Stimulated activated CD4-positive, alpha-beta T cell treated with anti-CD3 and anti-CD28 coated beads, Interleukin-4, amount 100 ng/mL, for 48 hours (primary cell): ENCODE measurements at regions not wholly inside any gene's neighbourhood (a gene's known extent, or its start where the extent isn't known, plus 50 kb on each side); places are given as distances from the start of the nearest gene placed in this dataset.

ENCODE experiments used
- DNase-seq, 2 donors: peaks; one replicate each; pipeline ENCODE4 v3.0.0-alpha.2; 2020; ENCODE audit warnings: low read depth in 2 of 2

DNA sequence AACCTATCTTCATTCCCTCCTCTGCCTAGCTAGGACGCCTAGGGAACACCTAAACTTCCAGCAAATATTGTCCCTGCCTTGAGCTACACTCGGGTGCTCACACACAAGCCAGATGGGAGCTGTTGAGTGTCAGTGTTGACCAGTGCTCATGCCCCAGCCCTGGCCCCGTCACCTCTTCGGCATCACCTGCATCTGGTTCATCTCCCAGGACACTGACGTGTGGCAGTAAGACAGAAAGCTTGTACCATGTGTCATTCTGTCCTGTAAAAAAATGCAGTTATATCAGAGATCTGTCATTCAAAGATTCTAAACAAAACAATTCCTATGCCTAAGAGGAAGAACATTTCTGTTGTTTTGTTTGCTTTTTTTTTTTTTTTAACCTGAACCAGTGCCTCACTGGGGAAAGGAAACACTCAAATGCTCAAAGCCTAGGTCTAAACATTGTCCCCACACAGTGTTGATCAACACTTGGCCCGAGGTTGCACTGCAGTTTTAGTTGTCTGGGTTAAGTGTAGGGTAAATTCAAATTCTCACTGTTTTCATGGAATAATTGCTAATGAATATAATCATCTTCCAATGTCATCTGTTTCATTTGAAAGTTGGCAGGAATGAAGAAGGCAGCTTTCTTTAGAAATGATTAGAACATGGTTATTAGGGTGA lies 102.7 kb upstream of the SASH1 start:
- DNase-seq = no peak

- DNase-seq = no peak
These were observed 102.2 kb upstream of the SASH1 start for GRCh38 chr6:148240461-148240840.

DNA sequence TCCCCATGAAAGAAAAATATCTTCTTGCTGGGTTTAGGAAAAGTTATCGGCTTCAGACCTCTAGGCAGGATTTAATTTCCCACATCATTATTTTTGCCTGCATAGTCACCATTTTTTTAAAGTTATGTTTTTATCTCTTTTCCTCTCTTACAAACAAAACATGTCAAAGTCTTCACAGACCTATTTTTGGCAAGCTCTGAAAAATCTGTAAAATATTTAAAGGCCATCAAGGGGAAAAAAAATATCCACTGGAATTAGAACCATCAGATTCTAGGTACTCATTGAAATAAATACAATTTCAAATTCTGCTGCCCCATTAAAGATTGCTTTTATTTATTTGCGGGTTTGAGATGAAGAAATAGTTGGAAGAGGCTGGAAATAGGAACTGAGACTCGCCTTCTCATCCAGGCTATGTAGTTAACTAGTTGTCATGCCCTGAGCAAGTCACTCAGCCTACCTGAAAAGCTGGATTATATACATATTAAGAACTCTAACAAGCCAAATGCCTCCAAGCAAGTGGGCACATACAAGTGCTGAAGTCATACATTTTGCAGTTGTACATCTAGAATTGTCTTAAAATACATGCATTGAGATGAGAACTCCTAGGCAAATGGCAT lies 101.7 kb upstream of the SASH1 start:
- DNase-seq = no peak

GRCh38 chr6:148242180-148242579 lies 100.5 kb upstream of the SASH1 start:
- DNase-seq = no peak

DNA sequence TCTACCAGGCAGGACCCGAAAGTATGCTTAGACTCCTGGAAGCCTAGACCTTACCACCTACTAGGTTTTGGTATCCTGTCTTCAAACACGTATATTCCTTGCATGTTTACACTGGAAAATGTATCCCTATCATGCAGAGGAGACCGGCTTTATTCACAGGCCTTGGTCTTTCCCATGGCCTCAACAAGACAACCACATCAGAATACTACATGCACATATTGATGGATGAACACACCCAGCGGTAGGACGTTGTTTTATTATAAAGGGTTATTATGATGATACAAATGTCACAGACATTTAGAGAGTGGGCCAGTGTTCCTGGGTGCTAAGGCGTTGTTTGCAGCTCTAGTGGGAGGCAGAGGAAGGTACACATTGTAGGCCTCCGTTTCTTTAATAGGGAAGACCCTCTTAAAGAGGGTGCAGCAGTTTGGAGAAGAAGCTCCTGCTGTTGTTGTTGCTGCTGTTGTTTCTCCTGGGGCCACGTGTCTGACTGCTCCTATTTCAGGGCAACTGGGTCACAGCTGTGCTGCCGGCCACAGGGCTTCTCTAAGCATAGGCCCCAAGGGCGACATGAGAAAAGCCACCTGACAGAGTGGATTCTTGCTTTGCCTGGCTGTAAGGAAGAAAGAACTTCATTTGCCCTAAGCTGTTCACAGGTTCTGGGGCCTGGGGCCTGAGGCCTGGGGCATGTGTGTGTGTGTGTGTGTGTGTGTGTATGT lies 98.3 kb upstream of the SASH1 start:
- no peak for DNase-seq

- DNase-seq = no peak
These were observed 95.1 kb upstream of the SASH1 start for GRCh38 chr6:148247386-148248063.

DNA sequence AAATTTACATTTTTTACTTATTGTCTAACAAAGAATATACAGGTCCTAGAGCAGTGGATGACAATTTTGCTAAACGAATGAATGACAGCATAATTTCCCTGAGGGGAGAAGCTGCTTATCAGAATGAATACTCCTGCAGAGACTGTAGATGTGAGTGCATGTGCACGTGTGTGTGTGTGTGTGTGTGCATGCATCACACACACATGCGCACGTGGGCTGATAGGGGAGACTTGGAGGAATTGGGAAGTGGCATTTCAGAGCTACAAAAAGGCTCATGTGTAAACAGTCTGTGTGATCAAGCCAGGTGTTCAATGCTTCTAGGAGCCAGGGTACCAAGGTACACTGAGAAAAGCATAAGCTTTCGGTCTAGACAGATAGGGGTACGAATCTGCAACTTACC lies 93.5 kb upstream of the SASH1 start:
- no peak for DNase-seq

GRCh38 chr6:148249679-148250375 lies 92.8 kb upstream of the SASH1 start:
- no peak for DNase-seq

DNA sequence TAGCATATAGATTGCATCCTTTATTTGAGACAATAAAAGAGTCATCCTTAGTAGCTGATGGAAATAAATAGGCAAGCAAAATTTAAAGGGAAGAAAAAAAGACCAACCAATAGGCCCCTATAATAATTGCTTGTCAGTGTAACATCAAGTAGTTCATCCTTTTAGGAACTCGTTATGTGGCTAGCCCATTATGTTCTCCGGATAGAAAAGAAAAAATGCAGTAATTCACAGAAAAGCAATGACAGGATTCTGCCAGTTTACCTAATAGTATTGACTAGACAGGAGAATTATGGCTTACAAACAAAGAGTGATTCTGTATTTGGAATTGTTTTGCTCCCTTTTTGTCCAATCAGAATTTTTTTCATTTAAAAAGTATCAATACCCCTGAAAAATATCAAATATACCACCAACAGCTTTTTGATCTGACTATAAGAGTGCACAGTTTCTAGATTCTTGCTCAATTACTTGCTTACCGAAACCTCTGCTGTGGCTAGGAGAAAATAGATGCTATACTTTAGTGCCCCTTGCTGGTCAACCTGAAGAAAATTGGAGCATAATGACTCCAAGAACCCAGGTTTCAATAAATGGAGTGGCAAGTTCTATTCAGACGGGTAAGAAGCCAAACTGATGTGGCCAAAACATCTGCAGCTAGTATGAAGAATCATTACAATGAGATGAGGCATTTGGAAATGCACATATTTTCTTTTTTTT lies 91.5 kb upstream of the SASH1 start:
- no peak for DNase-seq

DNA sequence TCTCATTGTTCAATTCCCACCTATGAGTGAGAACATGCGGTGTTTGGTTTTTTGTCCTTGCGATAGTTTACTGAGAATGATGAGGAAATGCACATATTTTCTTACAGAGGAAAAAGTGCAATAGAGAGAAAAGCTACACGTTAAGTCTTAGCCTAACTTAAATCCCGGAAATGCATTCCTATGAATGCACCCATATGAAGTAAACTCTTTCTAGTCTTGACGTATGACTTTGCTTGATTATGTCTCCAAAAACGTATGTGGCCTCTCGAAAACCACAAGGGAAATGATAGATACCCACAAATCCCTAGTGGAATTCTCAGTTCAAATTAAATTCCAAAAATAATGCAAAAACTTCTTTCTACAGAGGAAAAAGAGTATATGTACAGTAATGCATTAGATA lies 90.7 kb upstream of the SASH1 start:
- no peak for DNase-seq

GRCh38 chr6:148257810-148258209 lies 84.8 kb upstream of the SASH1 start:
- no peak for DNase-seq

- no peak for DNase-seq
These were observed 83.8 kb upstream of the SASH1 start for GRCh38 chr6:148258868-148259267.

- no peak for DNase-seq
These were observed 81.2 kb upstream of the SASH1 start for GRCh38 chr6:148261470-148261869.

- DNase-seq = no peak
These were observed 79.6 kb upstream of the SASH1 start for GRCh38 chr6:148263010-148263409.

DNA sequence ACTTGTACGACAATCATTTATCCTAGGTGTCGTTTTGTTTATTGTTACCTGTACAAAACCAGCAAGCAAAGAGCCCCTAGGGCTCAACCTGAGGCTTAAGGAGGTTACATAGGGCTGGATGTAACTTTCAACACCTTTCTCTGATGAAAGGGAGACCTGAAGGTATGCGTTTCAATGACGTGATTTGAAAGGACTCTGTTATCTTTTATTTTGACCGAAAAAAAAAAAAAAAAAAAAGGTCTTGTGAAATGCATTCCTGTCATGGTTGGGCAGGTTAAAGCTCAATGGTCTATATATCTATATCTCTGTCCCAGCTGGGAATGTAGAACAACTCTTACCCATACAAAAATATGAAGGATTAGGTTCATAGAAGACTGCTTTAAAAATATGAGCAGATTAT lies 78.7 kb upstream of the SASH1 start:
- DNase-seq = no peak

- DNase-seq = no peak
These were observed 77.6 kb upstream of the SASH1 start for GRCh38 chr6:148265054-148265453.

- no peak for DNase-seq
These were observed 73.3 kb upstream of the SASH1 start for GRCh38 chr6:148269386-148269785.

- DNase-seq = no peak
These were observed 70.8 kb upstream of the SASH1 start for GRCh38 chr6:148271711-148272439.

- no peak for DNase-seq
These were observed 70.0 kb upstream of the SASH1 start for GRCh38 chr6:148272597-148272996.

DNA sequence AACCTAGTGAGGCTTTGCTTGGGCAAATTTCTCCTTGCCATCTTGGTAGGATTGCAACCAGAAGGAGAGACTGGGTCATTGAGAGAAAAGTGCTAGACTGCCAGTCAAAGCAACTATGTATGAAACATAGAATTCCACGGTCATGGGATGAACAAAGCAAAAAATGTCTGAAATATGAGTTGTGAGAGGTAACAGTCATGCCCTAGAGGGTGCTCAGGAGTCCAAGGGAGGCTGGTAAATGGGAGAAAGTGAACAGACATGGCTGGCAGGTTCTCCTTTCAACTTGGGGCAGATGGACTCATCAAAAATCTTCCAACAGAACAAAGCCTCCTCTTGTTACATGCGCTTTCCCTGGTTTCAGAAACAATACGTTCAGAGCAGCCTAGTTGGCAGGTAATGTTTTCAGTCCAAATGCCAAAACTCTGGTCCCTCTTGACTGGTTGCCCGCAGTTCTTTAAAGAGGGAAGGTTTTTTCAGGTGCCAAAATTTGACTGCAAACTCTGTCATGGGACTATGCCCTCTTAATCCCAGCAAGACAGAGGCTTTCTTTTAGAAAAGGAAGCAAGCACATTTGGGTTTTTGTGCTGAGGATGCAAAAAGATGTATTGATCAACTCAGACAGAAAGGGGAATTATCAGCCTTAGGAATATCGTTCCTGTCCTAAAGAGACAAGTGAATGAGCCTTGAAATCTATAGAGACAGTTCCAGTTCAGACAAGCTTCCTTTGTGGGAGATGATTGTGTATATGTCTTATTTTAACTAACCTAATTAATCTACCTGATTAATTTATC lies 68.5 kb upstream of the SASH1 start:
- DNase-seq = no peak
